H1 (cell line): ENCODE measurements at regions not wholly inside any gene's neighbourhood (a gene's known extent, or its start where the extent isn't known, plus 50 kb on each side); places are given as distances from the start of the nearest gene placed in this dataset.
"Not testable (repeated sequence)": the region's sequence is repeated elsewhere in the genome, so short reads cannot be mapped to it uniquely, and the experiment has no call there.

Experiments used
- CTCF ChIA-PET: fragments of 300-600 bp; sonication (Branson Sonifier 250); formaldehyde crosslinking; loops from one replicate; lab custom pipeline; 2021; ENCODE audit not compliant: partially characterized antibody; lab: Charles Lee
- POLR2A ChIA-PET: fragments of 300-600 bp; sonication (Branson Sonifier 250); formaldehyde crosslinking; loops from one replicate; lab custom pipeline; 2021; ENCODE audit warnings: inconsistent platforms; ENCODE audit not compliant: partially characterized antibody; lab: Charles Lee
- DNase-seq, 2 experiments: peaks; one replicate each; pipeline versions ENCODE4 v3.0.0 to v3.0.0-alpha.2; 2010 to 2022; ENCODE audit warnings: low spot score in 2 of 2, low read depth in 1 of 2, mixed read lengths in 1 of 2
- FAIRE-seq: peaks from 2 replicates; lab custom pipeline; 2011; peaks lifted over from hg19 to GRCh38; lab: Jason Lieb, UNC
- H2AFZ ChIP-seq: 2 replicates; pipeline ENCODE4 v1.8.1; 2012; ENCODE audit warnings: low read length, inconsistent platforms
- H2AK5ac ChIP-seq: 2 replicates; pipeline ENCODE4 v1.6.1; 2013; ENCODE audit warnings: low read depth, low read length
- H2BK120ac ChIP-seq: replicated peaks from 2 replicates; pipeline ENCODE3; 2013; ENCODE audit warnings: low read depth, low read length, inconsistent platforms
- H2BK12ac ChIP-seq: 2 replicates; pipeline ENCODE4 v1.6.1; 2013; ENCODE audit warnings: low read depth, low read length
- H2BK15ac ChIP-seq: 2 replicates; pipeline ENCODE4 v1.6.1; 2013; ENCODE audit warnings: low read length
- H2BK20ac ChIP-seq: 2 replicates; pipeline ENCODE4 v1.6.1; 2013; ENCODE audit warnings: low read length
- H2BK5ac ChIP-seq: 2 replicates; pipeline ENCODE4 v1.6.1; 2013; ENCODE audit warnings: low read depth, low read length
- H3K14ac ChIP-seq: 2 replicates; pipeline ENCODE4 v1.6.1; 2013; ENCODE audit warnings: inconsistent platforms; ENCODE audit not compliant: insufficient read length
- H3K18ac ChIP-seq: 2 replicates; pipeline ENCODE4 v1.6.1; 2013; ENCODE audit warnings: low read length; ENCODE audit errors: extremely low read depth
- H3K23ac ChIP-seq: 2 replicates; pipeline ENCODE4 v1.6.1; 2013; ENCODE audit warnings: inconsistent platforms; ENCODE audit not compliant: insufficient read length
- H3K23me2 ChIP-seq: 2 replicates; pipeline ENCODE4 v1.6.1; 2013; ENCODE audit warnings: low read depth, low read length
- H3K27ac ChIP-seq: 2 replicates; pipeline ENCODE4 v1.6.1; 2011; ENCODE audit warnings: low read depth, low read length, inconsistent platforms
- H3K27me3 ChIP-seq, 4 experiments: replicated peaks in 1 of 4; 1 replicate in 1 of 4; 2 replicates in 3 of 4; pipeline versions ENCODE4 v1.6.1 to v1.8.1; 2011 to 2013; ENCODE audit warnings: low read length in 3 of 4, mild to moderate bottlenecking in 3 of 4, inconsistent platforms in 2 of 4, mixed read lengths in 2 of 4, moderate library complexity in 1 of 4; ENCODE audit not compliant: control insufficient read depth in 3 of 4, insufficient read depth in 3 of 4; ENCODE audit errors: extremely low read depth in 1 of 4
- H3K36me3 ChIP-seq, 4 experiments: 2 replicates each; pipeline versions ENCODE4 v1.6.1 to v1.8.1; 2011 to 2013; ENCODE audit warnings: mild to moderate bottlenecking in 4 of 4, low read length in 3 of 4, moderate library complexity in 2 of 4, control low read depth in 1 of 4, inconsistent platforms in 1 of 4; ENCODE audit not compliant: insufficient read depth in 4 of 4, control insufficient read depth in 2 of 4
- H3K4ac ChIP-seq: replicated peaks from 2 replicates; pipeline ENCODE3; 2013; ENCODE audit warnings: low read length, low read depth, mixed read lengths, inconsistent platforms; ENCODE audit not compliant: insufficient read length
- H3K4me1 ChIP-seq, 4 experiments: replicated peaks in 1 of 4; 1 replicate in 1 of 4; 2 replicates in 3 of 4; pipeline versions ENCODE4 v1.6.1 to v1.8.1; 2011 to 2013; ENCODE audit warnings: low read length in 3 of 4, inconsistent platforms in 2 of 4, mixed read lengths in 1 of 4; ENCODE audit not compliant: insufficient read depth in 4 of 4, control insufficient read depth in 3 of 4
- H3K4me2 ChIP-seq, 2 experiments: 2 replicates each; pipeline versions ENCODE4 v1.6.1 to v1.8.1; 2011 to 2013; ENCODE audit warnings: low read depth in 2 of 2, low read length in 2 of 2, control low read depth in 1 of 2, inconsistent platforms in 1 of 2, mild to moderate bottlenecking in 1 of 2; ENCODE audit not compliant: insufficient read depth in 1 of 2
- H3K4me3 ChIP-seq, 4 experiments: fragments of 200-600, 300-600 bp in 1 of 4; sonication (generic), shearing (Covaris generic), sonication (Bioruptor Twin) in 1 of 4; 2 replicates each; pipeline versions ENCODE4 v1.5.1 to v1.8.1; 2011 to 2016; ENCODE audit warnings: low read length in 4 of 4, low read depth in 3 of 4, control low read depth in 2 of 4, inconsistent platforms in 2 of 4, mild to moderate bottlenecking in 2 of 4, mixed read lengths in 1 of 4, moderate library complexity in 1 of 4; ENCODE audit not compliant: insufficient read depth in 2 of 4; ENCODE audit errors: extremely low read depth in 1 of 4
- H3K56ac ChIP-seq: replicated peaks from 2 replicates; pipeline ENCODE3; 2013; ENCODE audit warnings: low read depth, mild to moderate bottlenecking, mixed read lengths, low read length, inconsistent platforms; ENCODE audit not compliant: insufficient read length
- H3K79me1 ChIP-seq: 2 replicates; pipeline ENCODE4 v1.6.1; 2013; ENCODE audit warnings: low read depth, low read length, control low read depth
- H3K79me2 ChIP-seq, 2 experiments: 2 replicates each; pipeline versions ENCODE4 v1.6.1 to v1.8.1; 2012 to 2013; ENCODE audit warnings: low read length in 2 of 2, mild to moderate bottlenecking in 2 of 2, inconsistent platforms in 1 of 2; ENCODE audit not compliant: insufficient read depth in 2 of 2, control insufficient read depth in 1 of 2
- H3K9ac ChIP-seq, 4 experiments: replicated peaks in 1 of 4; 1 replicate in 1 of 4; 2 replicates in 3 of 4; pipeline versions ENCODE4 v1.6.1 to v1.8.1; 2011 to 2013; ENCODE audit warnings: low read depth in 3 of 4, low read length in 3 of 4, control low read depth in 2 of 4, mild to moderate bottlenecking in 2 of 4, moderate library complexity in 2 of 4, inconsistent platforms in 1 of 4; ENCODE audit errors: extremely low read depth in 1 of 4
- H3K9me3 ChIP-seq, 2 experiments: 2 replicates each; pipeline versions ENCODE4 v1.6.1 to v1.8.1; 2012 to 2013; ENCODE audit warnings: mild to moderate bottlenecking in 2 of 2, moderate library complexity in 2 of 2, control low read depth in 1 of 2, inconsistent platforms in 1 of 2, low read depth in 1 of 2, low read length in 1 of 2, mixed read lengths in 1 of 2; ENCODE audit not compliant: insufficient read depth in 2 of 2
- H4K20me1 ChIP-seq, 2 experiments: replicated peaks in 1 of 2; 2 replicates each; pipeline versions ENCODE3 to v1.8.1; 2011 to 2013; ENCODE audit warnings: inconsistent platforms in 2 of 2, low read length in 2 of 2, mild to moderate bottlenecking in 1 of 2; ENCODE audit not compliant: insufficient read depth in 2 of 2, control insufficient read depth in 1 of 2
- H4K5ac ChIP-seq: 2 replicates; pipeline ENCODE4 v1.6.1; 2013; ENCODE audit warnings: low read length, low read depth, mixed read lengths, inconsistent platforms; ENCODE audit not compliant: insufficient read length
- H4K8ac ChIP-seq: 2 replicates; pipeline ENCODE4 v1.8.0; 2013; ENCODE audit warnings: mild to moderate bottlenecking, moderate library complexity, low read length, inconsistent platforms; ENCODE audit not compliant: insufficient read depth; ENCODE audit errors: extremely low read depth
- H4K91ac ChIP-seq: replicated peaks from 2 replicates; pipeline ENCODE3; 2013; ENCODE audit warnings: low read length, mixed read lengths, inconsistent platforms; ENCODE audit not compliant: insufficient read length
- WGBS, 2 experiments: shearing (Covaris generic) in 1 of 2; methylation state at CpG; one replicate each; pipeline versions ENCODE4 v1.1.6 to v1.1.7; 2013 to 2015; ENCODE audit warnings: low lambda C conversion rate in 2 of 2, mixed read lengths in 2 of 2, inconsistent platforms in 1 of 2, low coverage in 1 of 2, missing lambda C conversion rate in 1 of 2; ENCODE audit not compliant: insufficient replicate concordance in 2 of 2, insufficient coverage in 1 of 2, insufficient read length in 1 of 2; ENCODE audit errors: extremely low coverage in 1 of 2, missing lambda C conversion rate in 1 of 2; 5-methylcytosine and 5-hydroxymethylcytosine counted together

- H3K27me3 ChIP-seq, H3K23me2 ChIP-seq, H2BK5ac ChIP-seq, H3K36me3 ChIP-seq, H4K91ac ChIP-seq, H3K56ac ChIP-seq, H2BK20ac ChIP-seq, H3K79me1 ChIP-seq, H2BK12ac ChIP-seq, H4K8ac ChIP-seq, CTCF ChIA-PET, H3K4me2 ChIP-seq, H4K5ac ChIP-seq, DNase-seq, H2BK15ac ChIP-seq, H3K4me3 ChIP-seq, H3K23ac ChIP-seq, H3K4me1 ChIP-seq, POLR2A ChIA-PET, H3K14ac ChIP-seq, H3K18ac ChIP-seq, H4K20me1 ChIP-seq, H2BK120ac ChIP-seq, H2AFZ ChIP-seq, H3K9ac ChIP-seq, FAIRE-seq, H2AK5ac ChIP-seq, H3K4ac ChIP-seq, H3K9me3 ChIP-seq, H3K27ac ChIP-seq, H3K79me2 ChIP-seq: not testable (repeated sequence)
- no CpG with 5 or more reads among the region's 2 CpGs for WGBS, 2 experiments
Measured at GRCh38 chr9:66647675-66648074, 252.8 kb upstream of the ZNF658 start.

DNA sequence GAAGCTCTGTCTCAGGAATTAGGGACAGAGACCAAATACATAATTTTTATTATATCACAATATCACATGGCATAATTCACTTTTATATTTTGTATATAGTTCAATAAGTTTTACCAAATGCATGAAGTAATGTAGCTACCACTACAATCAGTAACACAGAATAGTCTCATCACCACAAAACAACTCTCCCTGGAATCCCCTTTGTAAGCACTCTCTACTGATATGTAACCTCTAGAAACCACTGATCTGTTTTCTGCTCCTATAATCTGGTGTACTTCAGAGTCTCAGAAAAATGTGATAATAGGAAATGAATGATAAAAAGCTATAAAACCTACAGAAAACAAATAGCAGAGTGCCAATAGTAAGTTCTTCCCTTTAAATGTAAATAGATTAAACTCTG lies 210.3 kb upstream of the ZNF658 start:
- H3K18ac ChIP-seq, H3K9ac ChIP-seq, H3K9me3 ChIP-seq, POLR2A ChIA-PET, H3K56ac ChIP-seq, H3K4ac ChIP-seq, DNase-seq, H3K4me3 ChIP-seq, H2AFZ ChIP-seq, H2BK12ac ChIP-seq, H3K27ac ChIP-seq, H3K27me3 ChIP-seq, H2BK120ac ChIP-seq, H3K23me2 ChIP-seq, CTCF ChIA-PET, FAIRE-seq, H4K8ac ChIP-seq, H2BK20ac ChIP-seq, H3K4me2 ChIP-seq, H2AK5ac ChIP-seq, H3K23ac ChIP-seq, H2BK5ac ChIP-seq, H3K79me1 ChIP-seq, H4K5ac ChIP-seq, H3K79me2 ChIP-seq, H3K36me3 ChIP-seq, H4K20me1 ChIP-seq, H2BK15ac ChIP-seq, H4K91ac ChIP-seq, H3K14ac ChIP-seq, H3K4me1 ChIP-seq: not testable (repeated sequence)
